ENCODE measurements at regions not wholly inside any gene's neighbourhood (a gene's known extent, or its start where the extent isn't known, plus 50 kb on each side); places are given as distances from the start of the nearest gene placed in this dataset.

- no peak overlapping the region for H3K4me3 ChIP-seq (ENCODE audit: low read depth, low read length)
- TF ChIP-seq CTCF (IDR thresholded peaks at IDR 0.05; ENCODE audit: borderline replicate concordance, insufficient read depth, low read depth, low read length): no peak
Observed at GRCh38 chr17:72427761-72428109, 306.9 kb downstream of the SOX9 start.

GRCh38 chr17:72429066-72429638, 308.3 kb downstream of the SOX9 start:
- no peak overlapping the region for H3K4me3 ChIP-seq (ENCODE audit: low read depth, low read length)
- no peak for TF ChIP-seq CTCF (IDR thresholded peaks at IDR 0.05; ENCODE audit: borderline replicate concordance, insufficient read depth, low read depth, low read length)

DNA sequence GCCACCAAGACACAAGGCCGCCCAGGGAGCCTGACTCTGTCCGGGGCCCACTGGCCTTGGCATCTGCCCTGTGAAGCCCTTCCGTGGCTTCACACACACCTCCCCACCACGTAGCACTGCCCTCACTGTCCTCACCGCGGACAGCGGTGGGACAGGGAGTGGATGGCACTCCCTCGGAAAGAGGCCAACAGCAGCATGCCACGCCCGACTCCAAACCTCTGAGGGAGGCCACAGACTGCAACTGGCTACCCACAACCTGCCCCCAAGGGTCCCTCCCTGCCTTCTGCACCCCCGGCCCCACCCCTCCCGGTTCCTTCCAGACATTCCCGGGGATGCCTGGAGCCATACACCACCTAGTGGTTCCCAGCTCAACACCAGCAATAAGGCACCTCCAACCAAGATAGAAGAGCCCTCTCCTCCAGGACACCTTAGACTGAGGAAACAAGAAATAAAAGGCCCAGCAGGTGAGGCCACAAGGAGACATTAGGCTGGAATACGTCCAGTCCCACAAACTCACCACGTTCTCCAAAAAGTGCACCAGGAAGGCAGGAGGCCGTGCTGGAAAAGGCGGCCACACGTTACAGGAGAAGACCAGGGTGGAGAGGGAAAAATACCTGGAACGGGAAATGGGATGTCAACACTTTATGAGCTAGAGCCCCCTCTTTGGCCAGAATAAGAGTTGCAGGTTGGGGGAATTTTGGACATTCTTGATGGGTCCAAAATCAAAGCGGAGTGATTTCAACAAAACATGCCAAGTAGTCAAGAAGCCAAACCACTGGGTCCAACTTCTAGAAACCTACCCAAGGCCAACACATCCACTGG, 310.0 kb downstream of the SOX9 start:
- TF ChIP-seq CTCF (IDR thresholded peaks at IDR 0.05; ENCODE audit: borderline replicate concordance, insufficient read depth, low read depth, low read length): peak; percentile 21; the same call in 1 of the 2 replicates
- H3K4me3 ChIP-seq (ENCODE audit: low read depth, low read length): no peak overlapping the region

- H3K4me3 ChIP-seq (ENCODE audit: low read depth, low read length): no peak overlapping the region
- no peak for TF ChIP-seq CTCF (IDR thresholded peaks at IDR 0.05; ENCODE audit: borderline replicate concordance, insufficient read depth, low read depth, low read length)
Observed at GRCh38 chr17:72432143-72432621, 311.4 kb downstream of the SOX9 start.

DNA sequence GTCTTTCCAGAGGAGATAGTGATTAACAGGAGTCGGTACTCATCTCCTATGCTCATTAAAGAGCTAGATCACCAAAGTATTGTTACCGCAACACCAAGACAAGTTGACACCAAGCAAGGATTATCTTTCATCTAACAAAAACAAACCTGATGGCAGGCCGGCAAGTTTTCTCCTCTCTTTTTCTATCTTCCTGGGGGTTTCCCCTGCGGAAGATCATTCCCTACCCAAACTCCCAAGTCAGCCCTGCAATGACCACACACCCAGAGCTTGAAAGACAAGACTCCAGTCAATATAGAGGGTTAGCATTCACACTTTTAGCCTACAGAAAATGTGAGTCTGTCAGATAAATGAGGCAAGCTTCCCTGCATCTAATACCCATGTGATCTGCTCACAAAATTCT, 312.1 kb downstream of the SOX9 start:
- H3K4me3 ChIP-seq (ENCODE audit: low read depth, low read length): no peak overlapping the region
- no peak for TF ChIP-seq CTCF (IDR thresholded peaks at IDR 0.05; ENCODE audit: borderline replicate concordance, insufficient read depth, low read depth, low read length)

DNA sequence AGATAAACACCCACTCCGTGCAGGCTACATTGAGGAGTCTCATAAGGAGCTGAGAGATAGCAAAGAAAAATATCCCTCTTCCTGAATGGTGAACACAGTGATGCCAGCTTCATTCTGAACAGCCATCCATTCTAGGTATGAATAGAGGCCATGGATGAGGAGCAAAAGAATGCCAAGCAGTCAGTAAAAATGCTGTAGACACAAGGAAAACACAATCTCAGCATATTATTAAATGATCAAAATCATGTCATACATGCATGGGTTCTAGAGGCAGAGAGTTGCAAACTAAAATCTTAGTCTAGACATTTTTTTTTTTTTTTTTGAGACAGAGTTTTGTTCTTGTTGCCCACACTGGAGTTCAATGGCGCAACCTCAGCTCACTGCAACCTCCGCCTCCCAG, 313.0 kb downstream of the SOX9 start:
- TF ChIP-seq CTCF (IDR thresholded peaks at IDR 0.05; ENCODE audit: borderline replicate concordance, insufficient read depth, low read depth, low read length): no peak
- no peak overlapping the region for H3K4me3 ChIP-seq (ENCODE audit: low read depth, low read length)

DNA sequence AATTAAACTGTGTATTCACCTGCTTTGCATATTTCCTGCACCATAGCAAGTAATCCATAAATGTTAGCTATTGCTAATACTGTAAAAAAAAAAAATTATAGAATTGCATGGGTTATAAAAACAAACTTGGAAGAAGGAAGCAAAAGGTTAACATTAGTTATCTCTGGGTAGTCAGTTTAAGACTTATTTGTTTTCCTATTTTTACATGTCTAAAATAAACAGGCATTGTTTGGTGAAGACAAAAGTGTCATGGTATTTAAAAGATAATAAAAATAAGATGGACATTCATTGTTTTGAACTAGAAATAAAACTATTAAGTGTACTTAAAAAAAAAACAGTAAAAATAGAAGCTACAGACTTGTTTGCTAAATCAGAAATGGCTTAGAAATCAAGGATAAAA, 313.8 kb downstream of the SOX9 start:
- no peak for TF ChIP-seq CTCF (IDR thresholded peaks at IDR 0.05; ENCODE audit: borderline replicate concordance, insufficient read depth, low read depth, low read length)
- no peak overlapping the region for H3K4me3 ChIP-seq (ENCODE audit: low read depth, low read length)
